ENCODE measurements at regions not wholly inside any gene's neighbourhood (a gene's known extent, or its start where the extent isn't known, plus 50 kb on each side); places are given as distances from the start of the nearest gene placed in this dataset.
"Not testable (repeated sequence)": the region's sequence is repeated elsewhere in the genome, so short reads cannot be mapped to it uniquely, and the experiment has no call there.

- no peak for DNase-seq (ENCODE audit: low read depth in 2 of 2)
Observed at GRCh38 chr2:44084850-44085249, 83.8 kb upstream of the PPM1B start.

- no peak for DNase-seq (ENCODE audit: low read depth in 2 of 2)
Observed at GRCh38 chr2:44086629-44087028, 82.0 kb upstream of the PPM1B start.

GRCh38 chr2:44087036-44087713 is 81.5 kb upstream of the PPM1B start:
- peak; percentile 64 to 66 for DNase-seq (ENCODE audit: low read depth in 2 of 2)

- DNase-seq (ENCODE audit: low read depth in 2 of 2) = no peak
Observed at GRCh38 chr2:44087714-44088092, 81.0 kb upstream of the PPM1B start.

DNA sequence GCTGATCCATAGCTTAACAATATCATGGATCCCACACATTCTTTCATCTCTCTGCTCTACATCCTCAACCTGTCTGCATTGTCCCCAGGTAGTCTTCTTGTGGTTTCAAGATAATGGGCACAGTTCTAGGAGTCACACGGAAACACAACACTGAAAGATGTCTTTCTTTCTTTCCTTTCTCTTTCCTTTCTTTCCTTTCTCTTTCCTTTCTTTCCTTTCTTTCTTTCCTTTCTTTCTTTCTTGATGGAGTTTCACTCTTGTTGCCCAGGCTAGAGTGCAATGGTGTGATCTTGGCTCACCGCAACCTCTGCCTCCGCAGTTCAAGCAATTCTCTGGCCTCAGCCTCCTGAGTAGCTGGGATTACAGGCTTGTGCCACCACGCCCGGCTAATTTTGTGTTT is 76.2 kb upstream of the PPM1B start:
- not testable (repeated sequence) for DNase-seq (ENCODE audit: low read depth in 2 of 2)

DNA sequence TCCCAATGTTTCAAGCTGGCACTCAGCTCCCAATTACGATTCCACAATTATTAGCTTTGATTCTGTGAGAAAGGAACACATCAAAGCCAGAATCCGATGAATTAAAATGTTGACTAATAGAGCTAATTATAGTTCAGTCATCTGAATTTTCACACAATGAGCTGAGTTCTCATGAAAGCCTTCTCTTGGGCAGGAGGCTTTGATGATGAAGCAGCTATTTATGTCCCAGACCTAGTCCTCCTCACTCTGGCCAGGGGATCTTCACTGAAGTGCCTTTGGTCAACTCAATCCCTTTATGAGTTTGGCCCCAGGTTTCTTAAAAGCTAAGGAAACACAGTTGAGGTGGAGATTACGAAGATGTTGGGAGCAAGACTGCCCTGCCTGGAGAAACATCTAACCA is 74.7 kb upstream of the PPM1B start:
- DNase-seq (ENCODE audit: low read depth in 2 of 2) = no peak

DNA sequence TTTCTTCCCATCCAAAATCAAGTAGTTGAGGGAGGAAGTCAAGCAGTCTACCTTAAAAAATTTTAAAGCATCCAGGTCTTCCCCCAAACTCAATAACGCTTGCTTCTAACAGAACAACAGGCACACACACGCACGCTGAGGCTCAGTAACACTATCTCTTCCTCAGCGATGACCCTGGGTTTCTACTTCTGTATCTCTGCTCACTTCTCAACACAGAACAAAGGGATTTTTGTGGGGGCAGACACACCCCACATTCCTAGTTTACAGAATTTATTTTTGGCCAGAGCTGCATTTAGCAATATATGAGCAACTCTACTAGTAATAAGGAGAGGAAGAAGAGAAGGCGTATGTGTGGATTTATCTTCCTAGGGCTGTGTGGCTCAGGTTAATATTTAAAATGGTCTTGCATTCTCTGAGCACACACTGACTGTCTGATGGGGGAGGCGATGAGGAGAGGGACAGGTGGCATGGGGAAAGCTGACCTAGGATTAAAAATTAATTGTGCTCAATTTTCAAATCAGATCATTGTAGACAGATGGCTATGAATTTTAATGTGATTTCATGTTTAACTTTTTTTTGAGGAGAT is 71.3 kb upstream of the PPM1B start:
- no peak for DNase-seq (ENCODE audit: low read depth in 2 of 2)

GRCh38 chr2:44098050-44098449 is 70.6 kb upstream of the PPM1B start:
- no peak for DNase-seq (ENCODE audit: low read depth in 2 of 2)

GRCh38 chr2:44098891-44099290 is 69.8 kb upstream of the PPM1B start:
- DNase-seq (ENCODE audit: low read depth in 2 of 2) = no peak

- no peak for DNase-seq (ENCODE audit: low read depth in 2 of 2)
Observed at GRCh38 chr2:44100351-44100750, 68.3 kb upstream of the PPM1B start.

DNA sequence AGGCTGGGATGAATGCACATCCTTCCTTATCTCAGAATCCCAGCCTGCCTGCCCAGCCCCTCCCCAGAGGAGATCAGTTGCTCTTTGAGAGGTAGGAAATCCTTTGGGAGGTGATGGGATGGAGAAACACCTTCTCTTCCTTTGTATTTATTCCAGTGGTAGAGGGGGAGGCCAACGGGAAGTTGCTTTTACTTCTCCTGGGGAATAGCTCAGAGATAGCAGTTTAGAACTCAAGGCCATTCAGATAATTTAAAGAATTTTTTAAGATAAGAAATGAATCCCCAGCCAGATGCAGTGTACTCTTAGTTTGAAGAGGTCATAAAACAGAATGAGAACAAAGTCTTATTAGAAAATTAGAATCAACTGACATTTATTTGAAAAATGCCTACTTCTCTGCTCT is 67.4 kb upstream of the PPM1B start:
- DNase-seq (ENCODE audit: low read depth in 2 of 2) = no peak

- no peak for DNase-seq (ENCODE audit: low read depth in 2 of 2)
Observed at GRCh38 chr2:44102790-44103562, 65.7 kb upstream of the PPM1B start.

DNA sequence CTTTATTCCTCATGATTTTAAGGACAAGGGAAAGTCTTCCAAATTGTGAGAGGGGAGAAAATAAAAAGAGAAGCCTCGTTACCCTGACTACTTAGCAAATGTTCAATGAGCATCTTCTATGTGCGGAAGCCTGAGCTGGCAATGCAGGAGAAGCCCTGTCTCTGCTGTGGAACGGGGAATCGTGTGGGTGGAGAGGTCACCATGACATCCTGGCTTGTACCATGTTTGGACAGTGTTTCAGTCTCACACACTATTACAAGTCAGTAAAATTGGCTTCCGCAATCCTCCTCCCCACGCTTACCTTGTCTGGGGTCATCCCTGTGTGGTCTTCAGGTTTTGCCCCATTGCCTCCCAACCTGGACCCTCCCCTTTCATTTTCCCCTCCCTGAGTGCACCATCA is 65.0 kb upstream of the PPM1B start:
- DNase-seq (ENCODE audit: low read depth in 2 of 2) = no peak

DNA sequence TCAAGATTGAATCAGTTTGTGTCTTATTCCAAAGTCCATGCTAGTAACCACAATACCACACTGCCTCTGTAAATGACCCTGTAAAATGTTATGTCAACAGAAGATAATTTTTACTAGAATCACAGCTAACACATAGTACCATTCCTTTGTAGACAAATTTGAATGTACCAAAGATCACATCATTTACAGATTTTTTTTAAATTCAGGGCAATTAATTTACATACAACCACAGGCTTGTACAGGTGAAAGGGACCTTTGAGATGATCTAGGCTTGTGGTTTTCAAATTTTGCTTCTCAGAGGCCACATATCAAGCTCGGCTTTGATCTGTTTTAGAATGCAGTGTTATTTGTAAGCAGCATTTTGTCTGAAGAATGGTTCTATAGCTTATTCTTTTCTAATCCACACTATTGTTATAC is 63.8 kb upstream of the PPM1B start:
- no peak for DNase-seq (ENCODE audit: low read depth in 2 of 2)

DNA sequence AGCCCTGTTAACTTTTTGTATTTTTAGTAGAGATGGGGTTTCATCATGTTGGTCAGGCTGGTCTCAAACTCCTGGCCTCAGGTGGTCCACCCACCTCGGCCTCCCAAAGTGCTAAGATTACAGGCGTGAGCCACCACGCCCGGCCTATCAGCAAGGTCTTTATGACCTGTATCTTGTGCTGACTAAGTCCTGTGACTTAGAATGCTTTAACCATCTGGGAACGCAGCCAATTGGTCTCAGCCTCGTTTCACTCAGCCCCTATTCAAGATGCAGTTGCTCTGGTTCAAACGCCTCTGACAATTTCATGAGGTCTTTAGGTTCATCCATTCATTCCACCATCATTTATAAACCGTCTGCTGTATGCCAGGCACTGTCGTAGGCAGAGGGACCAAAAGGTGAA is 62.2 kb upstream of the PPM1B start:
- DNase-seq (ENCODE audit: low read depth in 2 of 2) = not testable (repeated sequence)

DNA sequence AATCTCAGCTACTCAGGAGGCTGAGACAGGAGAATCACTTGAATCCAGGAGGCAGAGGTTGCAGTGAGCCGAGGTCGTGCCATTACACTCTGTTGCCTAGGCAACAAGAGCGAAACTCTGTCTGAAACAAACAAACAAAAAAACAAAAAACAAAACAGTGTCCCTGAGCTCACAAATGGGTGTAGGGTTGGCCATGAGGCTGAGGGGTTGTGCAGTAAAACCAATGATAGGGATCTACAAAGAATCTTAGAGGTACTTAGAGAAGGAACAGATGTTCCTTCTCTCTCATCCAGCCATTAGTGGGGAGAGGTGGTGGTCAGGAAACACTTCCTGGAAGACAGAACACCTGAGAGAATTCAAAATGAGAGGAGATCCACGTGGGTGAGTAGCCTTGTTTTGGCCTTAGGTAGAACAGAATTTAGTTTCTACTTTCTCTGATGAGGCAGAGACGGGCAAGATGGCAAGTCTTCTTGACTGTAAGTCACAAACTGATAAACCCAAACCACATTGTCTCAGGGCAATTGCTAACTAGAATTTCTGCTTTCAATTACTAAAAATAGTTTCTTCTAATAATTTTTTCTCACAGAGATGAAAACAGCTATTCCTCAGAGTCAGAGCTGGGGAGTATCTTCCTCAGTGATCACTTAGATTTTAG is 61.5 kb upstream of the PPM1B start:
- DNase-seq (ENCODE audit: low read depth in 2 of 2) = no peak

- no peak for DNase-seq (ENCODE audit: low read depth in 2 of 2)
Observed at GRCh38 chr2:44107974-44108373, 60.7 kb upstream of the PPM1B start.

DNA sequence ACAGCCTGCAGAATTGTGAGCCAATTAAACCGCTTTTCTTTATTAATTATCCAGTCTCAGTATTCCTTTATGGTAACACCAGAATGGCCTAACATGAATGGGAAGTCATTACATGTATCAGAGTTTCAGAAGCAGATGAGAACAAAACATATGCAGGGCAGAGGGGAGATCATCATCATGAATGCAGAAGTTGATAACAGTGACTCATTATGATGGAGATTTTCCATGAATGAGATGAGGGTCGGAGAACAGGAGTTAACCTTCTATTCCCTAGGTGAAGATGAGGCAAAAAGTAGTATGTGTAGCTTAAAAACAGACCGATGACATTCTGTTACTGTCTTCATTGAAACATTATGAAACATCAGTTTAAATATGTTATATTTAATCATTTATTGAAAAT is 59.5 kb upstream of the PPM1B start:
- no peak for DNase-seq (ENCODE audit: low read depth in 2 of 2)

GRCh38 chr2:44110444-44110843 is 58.2 kb upstream of the PPM1B start:
- DNase-seq (ENCODE audit: low read depth in 2 of 2) = no peak

DNA sequence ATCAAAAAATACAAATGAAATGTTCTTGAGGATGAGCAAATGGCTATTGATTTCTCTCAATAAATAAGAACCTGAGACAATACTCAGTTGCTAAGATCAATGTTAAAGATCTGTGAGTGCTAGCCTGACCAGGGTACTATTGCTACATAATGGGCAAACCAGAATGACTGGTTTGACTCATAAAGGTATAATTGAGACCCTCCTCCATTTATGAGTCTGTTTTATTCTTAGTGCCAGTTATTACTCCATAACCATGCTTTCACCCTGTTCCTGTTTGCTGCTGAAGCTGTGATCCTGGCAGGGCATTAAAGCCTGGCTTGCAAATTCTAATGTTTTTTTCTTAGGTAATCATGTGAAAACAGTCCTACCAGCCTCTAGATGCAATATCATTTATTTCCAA is 56.6 kb upstream of the PPM1B start:
- DNase-seq (ENCODE audit: low read depth in 2 of 2) = no peak

GRCh38 chr2:44116319-44116718 is 52.4 kb upstream of the PPM1B start:
- no peak for DNase-seq (ENCODE audit: low read depth in 2 of 2)

- no peak for DNase-seq (ENCODE audit: low read depth in 2 of 2)
Observed at GRCh38 chr2:44118257-44118656, 50.4 kb upstream of the PPM1B start.
